ENCODE measurements at regions not wholly inside any gene's neighbourhood (a gene's known extent, or its start where the extent isn't known, plus 50 kb on each side); places are given as distances from the start of the nearest gene placed in this dataset.

DNA sequence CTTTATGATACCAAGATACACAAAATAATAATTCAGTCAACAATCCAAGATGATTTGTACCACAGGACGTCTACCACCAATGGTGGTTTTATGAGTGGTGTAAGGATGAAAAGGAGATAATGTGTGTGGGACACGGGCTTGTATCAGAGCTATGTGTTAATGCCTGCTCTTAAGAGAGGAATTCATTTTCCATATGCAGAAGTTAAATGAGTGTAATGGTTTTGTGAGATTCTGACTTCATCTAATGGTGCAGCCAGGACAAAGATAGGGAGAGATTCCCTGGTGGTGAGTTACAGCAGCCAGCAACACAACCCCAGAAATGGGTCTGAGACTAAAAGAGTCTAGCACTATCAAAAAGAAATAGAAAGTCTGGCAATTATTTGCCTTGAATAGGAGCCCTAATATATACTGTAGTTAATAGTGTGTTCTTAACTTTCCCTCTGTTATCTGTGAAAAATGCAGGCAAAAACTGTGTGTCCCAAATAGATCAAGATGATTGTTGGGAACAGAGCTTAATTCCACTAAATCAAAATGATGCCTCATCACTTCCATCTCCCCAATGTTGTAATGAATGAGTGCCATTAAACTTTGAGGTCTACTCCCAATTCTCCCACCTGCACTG lies 455.0 kb upstream of the TCF4 start:
- TF ChIP-seq FOXP2 (optimal IDR thresholded peaks at IDR 0.05; ENCODE audit: control extremely low read depth, extremely low read length, insufficient read depth) (no peak), POLR2AphosphoS5 (IDR thresholded peaks at IDR 0.05; ENCODE audit: borderline replicate concordance, low read depth, low read length) (no peak), EZH2 (IDR thresholded peaks at IDR 0.05) (no peak)

Data from SK-N-MC (cell line).